ENCODE measurements at regions not wholly inside any gene's neighbourhood (a gene's known extent, or its start where the extent isn't known, plus 50 kb on each side); places are given as distances from the start of the nearest gene placed in this dataset.
"Not testable (repeated sequence)": the region's sequence is repeated elsewhere in the genome, so short reads cannot be mapped to it uniquely, and the experiment has no call there.

DNA sequence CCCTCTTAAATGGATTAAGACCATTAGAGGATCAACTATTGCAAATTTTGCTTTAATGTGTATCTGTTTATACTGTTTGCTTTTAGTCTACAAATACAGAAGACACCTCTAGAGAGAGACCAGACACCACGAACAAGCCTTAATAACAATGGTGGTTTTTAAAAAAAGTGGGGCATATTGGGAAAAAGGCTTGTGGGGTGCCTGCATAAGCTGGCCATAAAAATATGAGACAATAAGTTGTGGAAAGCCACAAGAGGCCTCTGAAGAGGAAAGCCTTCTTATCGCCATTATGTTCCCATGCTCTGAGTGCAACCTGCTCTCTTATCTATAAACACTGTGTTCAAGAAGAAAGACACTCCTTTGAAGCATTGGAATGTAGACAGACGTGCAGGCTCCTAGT lies 52.0 kb upstream of the PRSS16 start:
- H3K4me3 ChIP-seq (ENCODE audit: insufficient read depth, low read depth, low read length, poor library complexity, severe bottlenecking); H3K27me3 ChIP-seq (replicated peaks; ENCODE audit: control insufficient read depth, insufficient read depth, low read length, poor library complexity, severe bottlenecking); H3K4me1 ChIP-seq (ENCODE audit: control insufficient read depth, insufficient read depth, low read length, poor library complexity, severe bottlenecking); DNase-seq; H3K27ac ChIP-seq (ENCODE audit: insufficient read depth, low read length, poor library complexity, severe bottlenecking); H3K36me3 ChIP-seq (ENCODE audit: control insufficient read depth, insufficient read depth, low read length); H3K9me3 ChIP-seq (ENCODE audit: control insufficient read depth, low read length): not testable (repeated sequence)

All from effector memory CD4-positive, alpha-beta T cell (primary cell).